ENCODE measurements at regions not wholly inside any gene's neighbourhood (a gene's known extent, or its start where the extent isn't known, plus 50 kb on each side); places are given as distances from the start of the nearest gene placed in this dataset.

- no peaks in the 10 kb centered on the region for H3K27me3 Mint-ChIP-seq
- H3K4me1 Mint-ChIP-seq, result no peaks in the 10 kb centered on the region
- Histone ChIP-seq H3K9me3 (ENCODE audit: control insufficient read depth in 2 of 2, low read length in 2 of 2) (peaks cover 2 to 5% of the 10 kb centered on the region in 2 experiments), H3K4me3 (ENCODE audit: low read depth, low read length) (no peak overlapping the region), H3K27me3 (ENCODE audit: control insufficient read depth, insufficient read depth, low read length) (no peaks in the 10 kb centered on the region), H3K27ac (ENCODE audit: insufficient read depth, low read length, poor library complexity, severe bottlenecking) (no peak overlapping the region), H3K4me1 (ENCODE audit: control insufficient read depth, insufficient read depth, low read length, poor library complexity, severe bottlenecking) (no peaks in the 10 kb centered on the region), H3K36me3 (ENCODE audit: control insufficient read depth, insufficient read depth, low read length) (no peaks in the 10 kb centered on the region)
- peak overlapping the region in 1 of 3 donors; percentile 49 for H3K27ac Mint-ChIP-seq
- DNase-seq, result no peak
- no peak for ATAC-seq (ENCODE audit: low read depth in 2 of 2)
- no peak overlapping the region for H3K4me3 Mint-ChIP-seq
- no peaks in the 10 kb centered on the region for H3K36me3 Mint-ChIP-seq
- H3K9me3 Mint-ChIP-seq, result peaks cover 0 to 32% (median 11%) of the 10 kb centered on the region in 7 donors
Measured at GRCh38 chr18:29892960-29893558, 1149.5 kb downstream of the DSC3 start.

- no peak for DNase-seq
- Mint-ChIP-seq H3K36me3 (no peaks in the 10 kb centered on the region), H3K27ac (no peak overlapping the region), H3K4me3 (no peak overlapping the region), H3K4me1 (no peaks in the 10 kb centered on the region), H3K27me3 (no peaks in the 10 kb centered on the region), H3K9me3 (peaks cover 0 to 14% (median 3%) of the 10 kb centered on the region in 7 donors)
- Histone ChIP-seq H3K36me3 (ENCODE audit: control insufficient read depth, insufficient read depth, low read length) (no peaks in the 10 kb centered on the region), H3K27ac (ENCODE audit: insufficient read depth, low read length, poor library complexity, severe bottlenecking) (no peak overlapping the region), H3K4me1 (ENCODE audit: control insufficient read depth, insufficient read depth, low read length, poor library complexity, severe bottlenecking) (no peaks in the 10 kb centered on the region), H3K27me3 (ENCODE audit: control insufficient read depth, insufficient read depth, low read length) (no peaks in the 10 kb centered on the region), H3K4me3 (ENCODE audit: low read depth, low read length) (no peak overlapping the region), H3K9me3 (ENCODE audit: control insufficient read depth in 2 of 2, low read length in 2 of 2) (peaks cover 2 to 17% of the 10 kb centered on the region in 2 experiments)
- ATAC-seq (ENCODE audit: low read depth in 2 of 2), result no peak
Measured at GRCh38 chr18:29883114-29883513, 1159.4 kb downstream of the DSC3 start.

GRCh38 chr18:29882620-29883019, 1159.9 kb downstream of the DSC3 start:
- no peaks in the 10 kb centered on the region for H3K4me1 Mint-ChIP-seq
- Histone ChIP-seq H3K9me3 (ENCODE audit: control insufficient read depth in 2 of 2, low read length in 2 of 2) (peaks cover 5 to 17% of the 10 kb centered on the region in 2 experiments), H3K27me3 (ENCODE audit: control insufficient read depth, insufficient read depth, low read length) (no peaks in the 10 kb centered on the region), H3K4me3 (ENCODE audit: low read depth, low read length) (no peak overlapping the region), H3K27ac (ENCODE audit: insufficient read depth, low read length, poor library complexity, severe bottlenecking) (no peak overlapping the region), H3K4me1 (ENCODE audit: control insufficient read depth, insufficient read depth, low read length, poor library complexity, severe bottlenecking) (no peaks in the 10 kb centered on the region), H3K36me3 (ENCODE audit: control insufficient read depth, insufficient read depth, low read length) (no peaks in the 10 kb centered on the region)
- H3K9me3 Mint-ChIP-seq, result peaks cover 0 to 14% (median 3%) of the 10 kb centered on the region in 7 donors
- H3K27ac Mint-ChIP-seq, result no peak overlapping the region
- ATAC-seq (ENCODE audit: low read depth in 2 of 2) (no peak), DNase-seq (no peak)
- no peaks in the 10 kb centered on the region for H3K36me3 Mint-ChIP-seq
- no peak overlapping the region for H3K4me3 Mint-ChIP-seq
- no peaks in the 10 kb centered on the region for H3K27me3 Mint-ChIP-seq

GRCh38 chr18:29879763-29880162, 1162.8 kb downstream of the DSC3 start:
- H3K27ac ChIP-seq (ENCODE audit: insufficient read depth, low read length, poor library complexity, severe bottlenecking), result no peak overlapping the region
- DNase-seq (no peak), ATAC-seq (ENCODE audit: low read depth in 2 of 2) (no peak)
- no peaks in the 10 kb centered on the region for H3K36me3 Mint-ChIP-seq
- no peaks in the 10 kb centered on the region for H3K27me3 Mint-ChIP-seq
- peaks cover 9 to 17% of the 10 kb centered on the region in 2 experiments for H3K9me3 ChIP-seq (ENCODE audit: control insufficient read depth in 2 of 2, low read length in 2 of 2)
- no peaks in the 10 kb centered on the region for H3K4me1 ChIP-seq (ENCODE audit: control insufficient read depth, insufficient read depth, low read length, poor library complexity, severe bottlenecking)
- no peaks in the 10 kb centered on the region for H3K4me1 Mint-ChIP-seq
- H3K4me3 Mint-ChIP-seq, result no peak overlapping the region
- no peak overlapping the region for H3K27ac Mint-ChIP-seq
- peaks cover 1 to 18% (median 5%) of the 10 kb centered on the region in 7 donors for H3K9me3 Mint-ChIP-seq
- H3K4me3 ChIP-seq (ENCODE audit: low read depth, low read length), result no peak overlapping the region
- no peaks in the 10 kb centered on the region for H3K27me3 ChIP-seq (ENCODE audit: control insufficient read depth, insufficient read depth, low read length)
- H3K36me3 ChIP-seq (ENCODE audit: control insufficient read depth, insufficient read depth, low read length), result no peaks in the 10 kb centered on the region

GRCh38 chr18:29874519-29875098, 1167.9 kb downstream of the DSC3 start:
- peak in 1 of 3 donors; percentile 2 for DNase-seq
- H3K4me3 ChIP-seq (ENCODE audit: low read depth, low read length), result no peak overlapping the region
- no peaks in the 10 kb centered on the region for H3K36me3 ChIP-seq (ENCODE audit: control insufficient read depth, insufficient read depth, low read length)
- H3K27me3 ChIP-seq (ENCODE audit: control insufficient read depth, insufficient read depth, low read length), result no peaks in the 10 kb centered on the region
- H3K9me3 ChIP-seq (ENCODE audit: control insufficient read depth in 2 of 2, low read length in 2 of 2), result peaks cover 7 to 10% of the 10 kb centered on the region in 2 experiments
- Mint-ChIP-seq H3K27ac (no peak overlapping the region), H3K4me3 (no peak overlapping the region), H3K27me3 (no peaks in the 10 kb centered on the region), H3K9me3 (peaks cover 3 to 23% (median 4%) of the 10 kb centered on the region in 7 donors), H3K4me1 (no peaks in the 10 kb centered on the region), H3K36me3 (no peaks in the 10 kb centered on the region)
- H3K27ac ChIP-seq (ENCODE audit: insufficient read depth, low read length, poor library complexity, severe bottlenecking), result no peak overlapping the region
- no peaks in the 10 kb centered on the region for H3K4me1 ChIP-seq (ENCODE audit: control insufficient read depth, insufficient read depth, low read length, poor library complexity, severe bottlenecking)
- ATAC-seq (ENCODE audit: low read depth in 2 of 2), result no peak

GRCh38 chr18:29873211-29873610, 1169.3 kb downstream of the DSC3 start:
- no peaks in the 10 kb centered on the region for H3K4me1 Mint-ChIP-seq
- H3K27me3 ChIP-seq (ENCODE audit: control insufficient read depth, insufficient read depth, low read length), result no peaks in the 10 kb centered on the region
- no peak overlapping the region for H3K4me3 ChIP-seq (ENCODE audit: low read depth, low read length)
- H3K9me3 Mint-ChIP-seq, result peaks cover 1 to 19% (median 10%) of the 10 kb centered on the region in 7 donors
- H3K9me3 ChIP-seq (ENCODE audit: control insufficient read depth in 2 of 2, low read length in 2 of 2), result peaks cover 4 to 12% of the 10 kb centered on the region in 2 experiments
- H3K4me3 Mint-ChIP-seq, result peak overlapping the region in 1 of 4 donors; percentile 3
- H3K36me3 ChIP-seq (ENCODE audit: control insufficient read depth, insufficient read depth, low read length), result no peaks in the 10 kb centered on the region
- no peak overlapping the region for H3K27ac Mint-ChIP-seq
- no peaks in the 10 kb centered on the region for H3K27me3 Mint-ChIP-seq
- no peak for DNase-seq
- H3K4me1 ChIP-seq (ENCODE audit: control insufficient read depth, insufficient read depth, low read length, poor library complexity, severe bottlenecking), result no peaks in the 10 kb centered on the region
- no peak for ATAC-seq (ENCODE audit: low read depth in 2 of 2)
- H3K36me3 Mint-ChIP-seq, result no peaks in the 10 kb centered on the region
- H3K27ac ChIP-seq (ENCODE audit: insufficient read depth, low read length, poor library complexity, severe bottlenecking), result no peak overlapping the region

GRCh38 chr18:29871246-29871645, 1171.3 kb downstream of the DSC3 start:
- no peaks in the 10 kb centered on the region for H3K27me3 ChIP-seq (ENCODE audit: control insufficient read depth, insufficient read depth, low read length)
- H3K4me3 ChIP-seq (ENCODE audit: low read depth, low read length), result no peak overlapping the region
- H3K9me3 ChIP-seq (ENCODE audit: control insufficient read depth in 2 of 2, low read length in 2 of 2), result peaks cover 8% of the 10 kb centered on the region in 2 experiments
- no peaks in the 10 kb centered on the region for H3K36me3 ChIP-seq (ENCODE audit: control insufficient read depth, insufficient read depth, low read length)
- Mint-ChIP-seq H3K27ac (no peak overlapping the region), H3K4me3 (no peak overlapping the region), H3K27me3 (no peaks in the 10 kb centered on the region), H3K4me1 (no peaks in the 10 kb centered on the region), H3K36me3 (no peaks in the 10 kb centered on the region), H3K9me3 (peaks cover 2 to 21% (median 9%) of the 10 kb centered on the region in 7 donors)
- DNase-seq (no peak), ATAC-seq (ENCODE audit: low read depth in 2 of 2) (no peak)
- H3K27ac ChIP-seq (ENCODE audit: insufficient read depth, low read length, poor library complexity, severe bottlenecking), result no peak overlapping the region
- no peaks in the 10 kb centered on the region for H3K4me1 ChIP-seq (ENCODE audit: control insufficient read depth, insufficient read depth, low read length, poor library complexity, severe bottlenecking)

- ATAC-seq (ENCODE audit: low read depth in 2 of 2), result no peak
- no peak overlapping the region for H3K4me3 Mint-ChIP-seq
- peaks cover under 1 to 4% of the 10 kb centered on the region in 2 experiments for H3K9me3 ChIP-seq (ENCODE audit: control insufficient read depth in 2 of 2, low read length in 2 of 2)
Measured at GRCh38 chr18:29862824-29863223, 1179.7 kb downstream of the DSC3 start.

More at GRCh38 chr18:29862824-29863223, 1179.7 kb downstream of the DSC3 start:
- Mint-ChIP-seq H3K4me1 (no peaks in the 10 kb centered on the region), H3K27me3 (no peaks in the 10 kb centered on the region), H3K27ac (no peak overlapping the region), H3K36me3 (no peaks in the 10 kb centered on the region), H3K9me3 (peaks cover 0 to 11% (median 2%) of the 10 kb centered on the region in 7 donors)
- H3K27ac ChIP-seq (ENCODE audit: insufficient read depth, low read length, poor library complexity, severe bottlenecking), result no peak overlapping the region
- no peaks in the 10 kb centered on the region for H3K27me3 ChIP-seq (ENCODE audit: control insufficient read depth, insufficient read depth, low read length)
- H3K4me3 ChIP-seq (ENCODE audit: low read depth, low read length), result no peak overlapping the region
- no peaks in the 10 kb centered on the region for H3K36me3 ChIP-seq (ENCODE audit: control insufficient read depth, insufficient read depth, low read length)
- DNase-seq, result no peak
- H3K4me1 ChIP-seq (ENCODE audit: control insufficient read depth, insufficient read depth, low read length, poor library complexity, severe bottlenecking), result no peaks in the 10 kb centered on the region

All from CD4-positive, CD25-positive, alpha-beta regulatory T cell (primary cell).